CD4-positive, alpha-beta memory T cell (primary cell): ENCODE measurements at regions not wholly inside any gene's neighbourhood (a gene's known extent, or its start where the extent isn't known, plus 50 kb on each side); places are given as distances from the start of the nearest gene placed in this dataset.
"Not testable (repeated sequence)": the region's sequence is repeated elsewhere in the genome, so short reads cannot be mapped to it uniquely, and the experiment has no call there.

Experiments used
- CTCF ChIA-PET: fragments of 350-600 bp; sonication (Branson Sonifier 250); formaldehyde crosslinking; loops from one replicate; lab custom pipeline; 2021; ENCODE audit warnings: inconsistent platforms; ENCODE audit not compliant: partially characterized antibody; lab: Charles Lee
- POLR2A ChIA-PET: fragments of 350-600 bp; sonication (Branson Sonifier 250); formaldehyde crosslinking; loops from one replicate; lab custom pipeline; 2021; ENCODE audit not compliant: partially characterized antibody; lab: Charles Lee
- DNase-seq, 5 donors: peaks; one replicate each; pipeline versions ENCODE4 v3.0.0 to v3.0.0-alpha.2; 2020 to 2022; ENCODE audit warnings: mixed read lengths in 1 of 5
- H3K27ac ChIP-seq: one replicate; pipeline ENCODE4 v1.7.0; 2013; ENCODE audit warnings: low read depth, low read length
- H3K27me3 ChIP-seq: 2 replicates; pipeline ENCODE4 v1.7.0; 2013; ENCODE audit warnings: mild to moderate bottlenecking, low read length, moderate library complexity; ENCODE audit not compliant: insufficient read depth
- H3K36me3 ChIP-seq: 2 replicates; pipeline ENCODE4 v1.7.0; 2013; ENCODE audit warnings: mild to moderate bottlenecking, low read length, moderate library complexity; ENCODE audit not compliant: insufficient read depth
- H3K4me1 ChIP-seq: 2 replicates; pipeline ENCODE4 v1.7.0; 2013; ENCODE audit warnings: mild to moderate bottlenecking, low read length, moderate library complexity; ENCODE audit not compliant: insufficient read depth
- H3K4me3 ChIP-seq, 2 donors: one replicate each; pipeline ENCODE4 v1.7.0; 2013; ENCODE audit warnings: low read length in 2 of 2, mild to moderate bottlenecking in 1 of 2
- H3K9me3 ChIP-seq, 2 donors: one replicate each; pipeline ENCODE4 v1.7.0; 2013; ENCODE audit warnings: low read length in 2 of 2, control low read depth in 1 of 2; ENCODE audit not compliant: control insufficient read depth in 1 of 2
- H3K27ac Mint-ChIP-seq, 7 donors: one replicate each; pipeline ENCODE4 v1.8.0; 2020 to 2021; ENCODE audit warnings: mixed read lengths in 7 of 7, mild to moderate bottlenecking in 6 of 7, inconsistent platforms in 3 of 7, moderate library complexity in 3 of 7
- H3K27me3 Mint-ChIP-seq, 2 donors: one replicate each; pipeline ENCODE4 v1.8.0; 2020 to 2021; ENCODE audit warnings: mixed read lengths in 2 of 2
- H3K36me3 Mint-ChIP-seq, 2 donors: one replicate each; pipeline ENCODE4 v1.8.0; 2020 to 2021; ENCODE audit warnings: mixed read lengths in 2 of 2, inconsistent platforms in 1 of 2, mild to moderate bottlenecking in 1 of 2
- H3K4me1 Mint-ChIP-seq, 4 donors: one replicate each; pipeline ENCODE4 v1.8.0; 2020 to 2021; ENCODE audit warnings: mixed read lengths in 4 of 4, mild to moderate bottlenecking in 1 of 4
- H3K4me3 Mint-ChIP-seq, 8 donors: one replicate each; pipeline ENCODE4 v1.8.0; 2020 to 2021; ENCODE audit warnings: mixed read lengths in 8 of 8, mild to moderate bottlenecking in 7 of 8, moderate library complexity in 6 of 8, inconsistent platforms in 3 of 8
- H3K9me3 Mint-ChIP-seq, 8 donors: one replicate each; pipeline ENCODE4 v1.8.0; 2020 to 2021; ENCODE audit warnings: mixed read lengths in 8 of 8, mild to moderate bottlenecking in 5 of 8, inconsistent platforms in 3 of 8, moderate library complexity in 1 of 8
- intact Hi-C: fragments of 100-400 bp; cut with micrococcal nuclease; formaldehyde crosslinking; loops from one replicate; pipeline ENCODE4 v1.15.1; 2023

DNA sequence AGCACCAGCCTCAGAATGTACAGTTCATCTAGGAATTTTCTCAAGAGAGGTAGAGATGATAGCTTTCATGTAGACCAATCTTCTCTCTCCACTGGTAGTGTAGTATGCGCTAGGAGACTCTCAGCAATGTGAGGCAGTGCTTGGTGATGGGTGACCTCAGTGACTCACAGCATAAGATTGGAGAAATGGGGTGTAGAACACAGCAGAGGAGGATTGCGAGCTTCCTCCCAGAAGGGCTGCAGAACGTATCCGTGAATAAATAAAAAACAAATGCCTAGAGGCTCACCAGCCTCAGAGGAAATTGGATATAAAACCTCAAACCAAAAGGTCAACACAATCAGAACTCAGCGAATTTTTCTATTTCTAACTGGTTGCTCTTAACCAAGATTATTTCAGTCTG, 182.9 kb upstream of the RXFP2 start:
- no peak overlapping the region for H3K4me3 ChIP-seq
- Mint-ChIP-seq H3K4me3 (no peak overlapping the region), H3K36me3 (no peaks in the 10 kb centered on the region), H3K4me1 (no peaks in the 10 kb centered on the region), H3K27me3 (no peaks in the 10 kb centered on the region), H3K9me3 (peaks cover 0 to 11% (median under 1%) of the 10 kb centered on the region in 8 donors), H3K27ac (no peak overlapping the region)
- no peak overlapping the region for H3K27ac ChIP-seq
- no peaks in the 10 kb centered on the region for H3K36me3 ChIP-seq
- ChIA-PET POLR2A (no interaction called here), CTCF (no interaction called here)
- intact Hi-C loops: no loop called here
- no peaks in the 10 kb centered on the region for H3K9me3 ChIP-seq
- H3K27me3 ChIP-seq: no peaks in the 10 kb centered on the region
- no peaks in the 10 kb centered on the region for H3K4me1 ChIP-seq
- DNase-seq: no peak

DNA sequence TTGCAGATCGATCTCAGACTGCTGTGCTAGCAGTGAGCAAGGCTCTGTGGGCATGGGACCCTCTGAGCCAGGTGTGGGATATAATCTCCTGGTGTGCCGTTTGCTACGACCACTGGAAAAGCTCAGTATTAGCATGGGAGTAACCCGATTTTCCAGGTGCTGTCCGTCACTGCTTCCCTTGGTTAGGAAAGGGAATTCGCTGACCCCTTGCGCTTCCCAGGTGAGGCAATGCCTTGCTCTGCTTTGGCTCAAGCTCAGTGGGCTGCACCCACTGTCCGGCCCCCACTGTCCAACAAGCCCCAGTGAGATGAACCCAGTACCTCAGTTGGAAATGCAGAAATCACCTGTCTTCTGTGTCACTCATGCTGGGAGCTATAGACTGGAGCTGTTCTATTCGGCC, 155.1 kb upstream of the RXFP2 start:
- H3K4me1 Mint-ChIP-seq, H3K36me3 Mint-ChIP-seq, H3K4me3 Mint-ChIP-seq, H3K27me3 Mint-ChIP-seq, H3K27ac Mint-ChIP-seq, intact Hi-C loops, CTCF ChIA-PET, DNase-seq, H3K27me3 ChIP-seq, H3K9me3 ChIP-seq, H3K4me3 ChIP-seq, H3K4me1 ChIP-seq, H3K27ac ChIP-seq, POLR2A ChIA-PET, H3K36me3 ChIP-seq: not testable (repeated sequence)
- H3K9me3 Mint-ChIP-seq: peaks cover 0 to 14% (median 3%) of the 10 kb centered on the region in 8 donors

DNA sequence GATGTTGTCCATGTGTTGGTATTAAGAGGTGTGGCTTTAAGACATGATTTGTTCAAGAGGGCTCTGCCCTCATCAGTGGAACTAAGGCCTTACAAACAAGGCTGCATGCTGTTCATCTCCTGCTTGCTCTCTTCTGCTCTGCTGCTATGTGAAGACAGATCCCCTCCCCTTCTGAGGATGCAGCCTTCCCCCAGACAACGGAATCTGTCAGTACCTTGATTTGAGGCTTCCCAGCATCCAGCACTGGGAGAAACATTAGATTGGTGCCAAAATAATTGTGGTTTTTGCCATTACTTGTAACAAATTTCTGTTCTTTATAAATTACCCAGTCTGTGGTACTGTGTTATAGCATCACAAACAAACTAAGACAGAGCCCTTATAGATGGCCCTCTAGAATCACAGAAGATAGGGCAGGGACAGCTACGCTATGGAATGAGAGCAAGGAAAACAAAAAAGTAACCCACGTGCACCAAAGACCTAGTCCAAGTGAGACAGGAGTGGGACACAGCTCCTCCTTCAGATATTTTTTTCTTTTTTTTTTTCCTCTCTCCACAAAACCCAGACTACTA, 151.5 kb upstream of the RXFP2 start:
- CTCF ChIA-PET: no interaction called here
- DNase-seq: no peak

DNA sequence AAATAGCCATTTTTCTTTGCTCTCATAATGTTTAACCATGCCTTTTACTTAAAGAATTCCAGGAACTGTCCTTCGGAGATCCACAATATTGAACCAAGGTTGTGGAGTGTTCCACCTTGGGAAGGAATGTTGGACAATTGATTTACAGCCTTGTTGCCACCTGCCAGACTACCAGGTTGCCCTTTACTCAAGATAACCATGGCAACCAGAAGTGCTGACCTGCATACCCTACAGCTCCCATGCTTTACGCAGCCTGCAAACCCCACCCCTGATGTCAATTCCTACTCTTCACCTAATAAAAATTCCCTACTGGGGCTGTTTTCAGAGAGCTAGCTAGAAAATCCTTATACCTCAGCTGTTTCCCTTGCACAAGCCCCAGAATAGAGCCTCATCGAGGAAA, 151.0 kb upstream of the RXFP2 start:
- no peaks in the 10 kb centered on the region for H3K27me3 ChIP-seq
- no peak overlapping the region for H3K27ac ChIP-seq
- H3K4me3 ChIP-seq: no peak overlapping the region
- H3K36me3 Mint-ChIP-seq: no peaks in the 10 kb centered on the region
- no peak for DNase-seq
- intact Hi-C loops: no loop called here
- no peaks in the 10 kb centered on the region for H3K36me3 ChIP-seq
- POLR2A ChIA-PET: no interaction called here
- no peaks in the 10 kb centered on the region for H3K4me1 Mint-ChIP-seq
- peaks cover 3 to 9% of the 10 kb centered on the region in 2 donors for H3K27me3 Mint-ChIP-seq
- H3K27ac Mint-ChIP-seq: no peak overlapping the region
- H3K9me3 ChIP-seq: no peaks in the 10 kb centered on the region
- no peaks in the 10 kb centered on the region for H3K4me1 ChIP-seq
- no peak overlapping the region for H3K4me3 Mint-ChIP-seq
- CTCF ChIA-PET: no interaction called here
- H3K9me3 Mint-ChIP-seq: peaks cover 0 to 9% (median 2%) of the 10 kb centered on the region in 8 donors

More for the DNA sequence above, 151.5 kb upstream of the RXFP2 start:
- Histone ChIP-seq H3K27ac (no peak overlapping the region), H3K27me3 (no peaks in the 10 kb centered on the region), H3K9me3 (no peaks in the 10 kb centered on the region), H3K36me3 (no peaks in the 10 kb centered on the region), H3K4me1 (no peaks in the 10 kb centered on the region), H3K4me3 (no peak overlapping the region)
- Mint-ChIP-seq H3K27ac (no peak overlapping the region), H3K4me1 (no peaks in the 10 kb centered on the region), H3K9me3 (peaks cover 0 to 9% (median 3%) of the 10 kb centered on the region in 8 donors), H3K27me3 (peaks cover 2 to 9% of the 10 kb centered on the region in 2 donors), H3K4me3 (no peak overlapping the region), H3K36me3 (no peaks in the 10 kb centered on the region)
- intact Hi-C loops: no loop called here
- POLR2A ChIA-PET: no interaction called here

DNA sequence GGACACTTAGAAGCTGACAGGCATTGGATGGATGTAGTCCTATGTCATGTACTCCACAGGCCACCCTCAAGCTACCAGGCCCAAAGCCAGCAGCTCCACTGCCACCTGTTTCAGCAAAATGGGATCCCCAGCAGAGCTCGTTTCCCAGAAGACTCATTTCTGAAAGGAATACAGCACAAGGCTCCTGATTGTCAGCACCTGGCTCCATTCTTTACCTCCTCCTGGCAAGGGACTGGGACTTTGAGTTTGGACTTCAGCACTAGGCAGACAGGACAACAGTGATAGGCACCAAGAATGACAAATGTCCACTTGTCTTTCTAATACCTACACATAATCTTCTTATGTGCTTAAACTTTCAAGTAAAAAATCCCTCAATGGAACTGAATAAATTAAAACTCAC, 150.4 kb upstream of the RXFP2 start:
- H3K36me3 Mint-ChIP-seq: no peaks in the 10 kb centered on the region
- ChIA-PET CTCF (no interaction called here), POLR2A (no interaction called here)
- DNase-seq: no peak
- no peak overlapping the region for H3K27ac ChIP-seq
- H3K4me1 Mint-ChIP-seq: no peaks in the 10 kb centered on the region
- H3K9me3 Mint-ChIP-seq: peaks cover 0 to 9% (median 2%) of the 10 kb centered on the region in 8 donors
- H3K27me3 ChIP-seq: no peaks in the 10 kb centered on the region
- peaks cover 3 to 9% of the 10 kb centered on the region in 2 donors for H3K27me3 Mint-ChIP-seq
- intact Hi-C loops: no loop called here
- H3K4me3 Mint-ChIP-seq: no peak overlapping the region
- no peaks in the 10 kb centered on the region for H3K9me3 ChIP-seq
- H3K27ac Mint-ChIP-seq: no peak overlapping the region
- H3K4me3 ChIP-seq: no peak overlapping the region
- no peaks in the 10 kb centered on the region for H3K4me1 ChIP-seq
- no peaks in the 10 kb centered on the region for H3K36me3 ChIP-seq

DNA sequence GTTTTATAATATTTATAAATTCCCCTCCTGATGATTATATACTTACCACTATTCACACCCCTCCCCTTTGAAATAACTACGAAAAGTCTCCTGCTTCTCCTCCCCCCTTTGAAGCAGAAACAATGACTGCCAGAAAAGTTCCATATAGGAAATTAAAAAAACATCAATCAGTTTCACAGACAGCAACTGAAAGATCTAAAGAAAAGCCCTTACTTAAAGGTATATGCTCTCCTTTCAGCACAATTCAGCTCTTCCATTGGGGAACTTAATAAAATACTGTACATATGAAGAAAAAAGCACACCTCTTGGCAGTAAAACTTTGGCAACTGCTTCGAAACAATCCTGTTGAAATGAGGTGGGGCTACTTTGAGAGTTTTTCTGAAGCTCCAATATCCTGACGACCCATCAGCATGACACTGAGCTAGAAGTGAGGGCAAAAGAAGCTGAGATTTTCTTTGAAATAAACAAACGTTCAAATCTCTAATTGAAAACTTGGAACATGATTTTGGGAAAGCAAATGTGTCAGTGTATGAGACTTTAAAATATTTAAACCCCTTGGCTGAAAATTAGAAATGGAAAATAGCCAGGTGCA, 147.6 kb upstream of the RXFP2 start:
- no peaks in the 10 kb centered on the region for H3K4me1 Mint-ChIP-seq
- H3K27ac ChIP-seq: no peak overlapping the region
- no peaks in the 10 kb centered on the region for H3K36me3 ChIP-seq
- intact Hi-C loops: no loop called here
- no peaks in the 10 kb centered on the region for H3K4me1 ChIP-seq
- no peak overlapping the region for H3K4me3 ChIP-seq
- H3K27me3 ChIP-seq: no peaks in the 10 kb centered on the region
- no peaks in the 10 kb centered on the region for H3K9me3 ChIP-seq
- H3K27ac Mint-ChIP-seq: no peak overlapping the region
- H3K9me3 Mint-ChIP-seq: peaks cover 0 to 6% (median 0%) of the 10 kb centered on the region in 8 donors
- H3K36me3 Mint-ChIP-seq: no peaks in the 10 kb centered on the region
- H3K27me3 Mint-ChIP-seq: peaks cover 1 to 3% of the 10 kb centered on the region in 2 donors
- DNase-seq: no peak
- no peak overlapping the region for H3K4me3 Mint-ChIP-seq
- POLR2A ChIA-PET: no interaction called here
- CTCF ChIA-PET: no interaction called here

DNA sequence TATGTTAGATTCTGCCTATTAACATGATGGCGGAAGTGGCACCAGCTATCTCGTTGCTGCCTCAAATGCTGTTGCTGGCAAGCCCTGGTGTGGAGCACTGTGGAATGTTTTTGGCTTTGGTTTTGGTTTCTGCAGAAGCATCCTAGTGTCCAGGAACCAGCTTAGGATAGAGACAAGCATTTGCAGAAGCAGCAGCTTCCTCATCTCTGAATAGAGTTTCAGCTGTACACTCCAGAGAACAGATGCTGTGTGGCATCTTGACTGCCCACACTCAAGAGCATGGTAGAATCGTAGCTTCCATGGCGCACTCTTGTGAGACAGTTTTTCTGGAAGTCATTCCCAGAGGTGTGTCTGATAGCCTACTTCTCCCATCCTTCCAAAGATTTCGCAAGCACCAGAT, 145.3 kb upstream of the RXFP2 start:
- H3K4me1 ChIP-seq: no peaks in the 10 kb centered on the region
- H3K27ac Mint-ChIP-seq: no peak overlapping the region
- CTCF ChIA-PET: no interaction called here
- H3K4me3 Mint-ChIP-seq: no peak overlapping the region
- no peaks in the 10 kb centered on the region for H3K36me3 ChIP-seq
- no peaks in the 10 kb centered on the region for H3K27me3 ChIP-seq
- peaks cover 0 to 3% (median 0%) of the 10 kb centered on the region in 8 donors for H3K9me3 Mint-ChIP-seq
- H3K4me3 ChIP-seq: no peak overlapping the region
- POLR2A ChIA-PET: no interaction called here
- no peaks in the 10 kb centered on the region for H3K4me1 Mint-ChIP-seq
- no peaks in the 10 kb centered on the region for H3K9me3 ChIP-seq
- DNase-seq: no peak
- H3K27me3 Mint-ChIP-seq: peaks cover 0 to 1% of the 10 kb centered on the region in 2 donors
- no peaks in the 10 kb centered on the region for H3K36me3 Mint-ChIP-seq
- H3K27ac ChIP-seq: no peak overlapping the region
- intact Hi-C loops: no loop called here
